H1 (cell line): ENCODE measurements at regions not wholly inside any gene's neighbourhood (a gene's known extent, or its start where the extent isn't known, plus 50 kb on each side); places are given as distances from the start of the nearest gene placed in this dataset.

ENCODE experiments used
- CTCF ChIA-PET: fragments of 300-600 bp; sonication (Branson Sonifier 250); formaldehyde crosslinking; loops from one replicate; lab custom pipeline; 2021; ENCODE audit not compliant: partially characterized antibody; lab: Charles Lee
- POLR2A ChIA-PET: fragments of 300-600 bp; sonication (Branson Sonifier 250); formaldehyde crosslinking; loops from one replicate; lab custom pipeline; 2021; ENCODE audit warnings: inconsistent platforms; ENCODE audit not compliant: partially characterized antibody; lab: Charles Lee
- DNase-seq, 2 experiments: peaks; one replicate each; pipeline versions ENCODE4 v3.0.0 to v3.0.0-alpha.2; 2010 to 2022; ENCODE audit warnings: low spot score in 2 of 2, low read depth in 1 of 2, mixed read lengths in 1 of 2
- FAIRE-seq: peaks from 2 replicates; lab custom pipeline; 2011; peaks lifted over from hg19 to GRCh38; lab: Jason Lieb, UNC
- H2AFZ ChIP-seq: 2 replicates; pipeline ENCODE4 v1.8.1; 2012; ENCODE audit warnings: low read length, inconsistent platforms
- H2AK5ac ChIP-seq: 2 replicates; pipeline ENCODE4 v1.6.1; 2013; ENCODE audit warnings: low read depth, low read length
- H2BK120ac ChIP-seq: replicated peaks from 2 replicates; pipeline ENCODE3; 2013; ENCODE audit warnings: low read depth, low read length, inconsistent platforms
- H2BK12ac ChIP-seq: 2 replicates; pipeline ENCODE4 v1.6.1; 2013; ENCODE audit warnings: low read depth, low read length
- H2BK15ac ChIP-seq: 2 replicates; pipeline ENCODE4 v1.6.1; 2013; ENCODE audit warnings: low read length
- H2BK20ac ChIP-seq: 2 replicates; pipeline ENCODE4 v1.6.1; 2013; ENCODE audit warnings: low read length
- H2BK5ac ChIP-seq: 2 replicates; pipeline ENCODE4 v1.6.1; 2013; ENCODE audit warnings: low read depth, low read length
- H3K14ac ChIP-seq: 2 replicates; pipeline ENCODE4 v1.6.1; 2013; ENCODE audit warnings: inconsistent platforms; ENCODE audit not compliant: insufficient read length
- H3K18ac ChIP-seq: 2 replicates; pipeline ENCODE4 v1.6.1; 2013; ENCODE audit warnings: low read length; ENCODE audit errors: extremely low read depth
- H3K23ac ChIP-seq: 2 replicates; pipeline ENCODE4 v1.6.1; 2013; ENCODE audit warnings: inconsistent platforms; ENCODE audit not compliant: insufficient read length
- H3K23me2 ChIP-seq: 2 replicates; pipeline ENCODE4 v1.6.1; 2013; ENCODE audit warnings: low read depth, low read length
- H3K27ac ChIP-seq: 2 replicates; pipeline ENCODE4 v1.6.1; 2011; ENCODE audit warnings: low read depth, low read length, inconsistent platforms
- H3K27me3 ChIP-seq, 4 experiments: replicated peaks in 1 of 4; 1 replicate in 1 of 4; 2 replicates in 3 of 4; pipeline versions ENCODE4 v1.6.1 to v1.8.1; 2011 to 2013; ENCODE audit warnings: low read length in 3 of 4, mild to moderate bottlenecking in 3 of 4, inconsistent platforms in 2 of 4, mixed read lengths in 2 of 4, moderate library complexity in 1 of 4; ENCODE audit not compliant: control insufficient read depth in 3 of 4, insufficient read depth in 3 of 4; ENCODE audit errors: extremely low read depth in 1 of 4
- H3K36me3 ChIP-seq, 4 experiments: 2 replicates each; pipeline versions ENCODE4 v1.6.1 to v1.8.1; 2011 to 2013; ENCODE audit warnings: mild to moderate bottlenecking in 4 of 4, low read length in 3 of 4, moderate library complexity in 2 of 4, control low read depth in 1 of 4, inconsistent platforms in 1 of 4; ENCODE audit not compliant: insufficient read depth in 4 of 4, control insufficient read depth in 2 of 4
- H3K4ac ChIP-seq: replicated peaks from 2 replicates; pipeline ENCODE3; 2013; ENCODE audit warnings: low read length, low read depth, mixed read lengths, inconsistent platforms; ENCODE audit not compliant: insufficient read length
- H3K4me1 ChIP-seq, 4 experiments: replicated peaks in 1 of 4; 1 replicate in 1 of 4; 2 replicates in 3 of 4; pipeline versions ENCODE4 v1.6.1 to v1.8.1; 2011 to 2013; ENCODE audit warnings: low read length in 3 of 4, inconsistent platforms in 2 of 4, mixed read lengths in 1 of 4; ENCODE audit not compliant: insufficient read depth in 4 of 4, control insufficient read depth in 3 of 4
- H3K4me2 ChIP-seq, 2 experiments: 2 replicates each; pipeline versions ENCODE4 v1.6.1 to v1.8.1; 2011 to 2013; ENCODE audit warnings: low read depth in 2 of 2, low read length in 2 of 2, control low read depth in 1 of 2, inconsistent platforms in 1 of 2, mild to moderate bottlenecking in 1 of 2; ENCODE audit not compliant: insufficient read depth in 1 of 2
- H3K4me3 ChIP-seq, 4 experiments: fragments of 200-600, 300-600 bp in 1 of 4; sonication (generic), shearing (Covaris generic), sonication (Bioruptor Twin) in 1 of 4; 2 replicates each; pipeline versions ENCODE4 v1.5.1 to v1.8.1; 2011 to 2016; ENCODE audit warnings: low read length in 4 of 4, low read depth in 3 of 4, control low read depth in 2 of 4, inconsistent platforms in 2 of 4, mild to moderate bottlenecking in 2 of 4, mixed read lengths in 1 of 4, moderate library complexity in 1 of 4; ENCODE audit not compliant: insufficient read depth in 2 of 4; ENCODE audit errors: extremely low read depth in 1 of 4
- H3K56ac ChIP-seq: replicated peaks from 2 replicates; pipeline ENCODE3; 2013; ENCODE audit warnings: low read depth, mild to moderate bottlenecking, mixed read lengths, low read length, inconsistent platforms; ENCODE audit not compliant: insufficient read length
- H3K79me1 ChIP-seq: 2 replicates; pipeline ENCODE4 v1.6.1; 2013; ENCODE audit warnings: low read depth, low read length, control low read depth
- H3K79me2 ChIP-seq, 2 experiments: 2 replicates each; pipeline versions ENCODE4 v1.6.1 to v1.8.1; 2012 to 2013; ENCODE audit warnings: low read length in 2 of 2, mild to moderate bottlenecking in 2 of 2, inconsistent platforms in 1 of 2; ENCODE audit not compliant: insufficient read depth in 2 of 2, control insufficient read depth in 1 of 2
- H3K9ac ChIP-seq, 4 experiments: replicated peaks in 1 of 4; 1 replicate in 1 of 4; 2 replicates in 3 of 4; pipeline versions ENCODE4 v1.6.1 to v1.8.1; 2011 to 2013; ENCODE audit warnings: low read depth in 3 of 4, low read length in 3 of 4, control low read depth in 2 of 4, mild to moderate bottlenecking in 2 of 4, moderate library complexity in 2 of 4, inconsistent platforms in 1 of 4; ENCODE audit errors: extremely low read depth in 1 of 4
- H3K9me3 ChIP-seq, 2 experiments: 2 replicates each; pipeline versions ENCODE4 v1.6.1 to v1.8.1; 2012 to 2013; ENCODE audit warnings: mild to moderate bottlenecking in 2 of 2, moderate library complexity in 2 of 2, control low read depth in 1 of 2, inconsistent platforms in 1 of 2, low read depth in 1 of 2, low read length in 1 of 2, mixed read lengths in 1 of 2; ENCODE audit not compliant: insufficient read depth in 2 of 2
- H4K20me1 ChIP-seq, 2 experiments: replicated peaks in 1 of 2; 2 replicates each; pipeline versions ENCODE3 to v1.8.1; 2011 to 2013; ENCODE audit warnings: inconsistent platforms in 2 of 2, low read length in 2 of 2, mild to moderate bottlenecking in 1 of 2; ENCODE audit not compliant: insufficient read depth in 2 of 2, control insufficient read depth in 1 of 2
- H4K5ac ChIP-seq: 2 replicates; pipeline ENCODE4 v1.6.1; 2013; ENCODE audit warnings: low read length, low read depth, mixed read lengths, inconsistent platforms; ENCODE audit not compliant: insufficient read length
- H4K8ac ChIP-seq: 2 replicates; pipeline ENCODE4 v1.8.0; 2013; ENCODE audit warnings: mild to moderate bottlenecking, moderate library complexity, low read length, inconsistent platforms; ENCODE audit not compliant: insufficient read depth; ENCODE audit errors: extremely low read depth
- H4K91ac ChIP-seq: replicated peaks from 2 replicates; pipeline ENCODE3; 2013; ENCODE audit warnings: low read length, mixed read lengths, inconsistent platforms; ENCODE audit not compliant: insufficient read length
- BRCA1 ChIP-seq: IDR thresholded peaks from 2 replicates; pipeline ENCODE4 v1.6.1; 2012; ENCODE audit warnings: low read depth, low read length, improper control_type of control experiment
- EGR1 ChIP-seq: IDR thresholded peaks from 2 replicates; pipeline ENCODE4 v1.6.1; 2011; ENCODE audit warnings: low read depth, low read length, borderline replicate concordance
- FOSL1 ChIP-seq: IDR thresholded peaks from 2 replicates; pipeline ENCODE4 v1.6.1; 2011; ENCODE audit warnings: mild to moderate bottlenecking, low read depth, low read length, moderate library complexity; ENCODE audit not compliant: insufficient read depth
- GTF2F1 ChIP-seq: IDR thresholded peaks from 2 replicates; pipeline ENCODE4 v1.6.1; 2012; ENCODE audit warnings: low read depth, low read length, improper control_type of control experiment, borderline replicate concordance
- SIN3A ChIP-seq, 2 experiments: IDR thresholded peaks in 1 of 2; conservative IDR thresholded peaks in 1 of 2; 2 replicates each; pipeline ENCODE4 v1.6.1; 2011 to 2012; ENCODE audit warnings: low read length in 2 of 2, improper control_type of control experiment in 1 of 2, low read depth in 1 of 2, mild to moderate bottlenecking in 1 of 2
- SIRT6 ChIP-seq: IDR thresholded peaks from one replicate; pipeline ENCODE4 v1.7.1; 2012; ENCODE audit warnings: low read length, inconsistent platforms
- SUZ12 ChIP-seq: fragments of 200-600 bp; sonication (generic); IDR thresholded peaks from 2 replicates; pipeline ENCODE4 v1.6.1; 2012; ENCODE audit warnings: mild to moderate bottlenecking, inconsistent platforms, low read length, moderate library complexity, mixed read lengths
- TEAD4 ChIP-seq: IDR thresholded peaks from 2 replicates; pipeline ENCODE4 v1.6.1; 2012; ENCODE audit warnings: low read depth, low read length, inconsistent platforms, mixed read lengths
- WGBS, 2 experiments: shearing (Covaris generic) in 1 of 2; methylation state at CpG; one replicate each; pipeline versions ENCODE4 v1.1.6 to v1.1.7; 2013 to 2015; ENCODE audit warnings: low lambda C conversion rate in 2 of 2, mixed read lengths in 2 of 2, inconsistent platforms in 1 of 2, low coverage in 1 of 2, missing lambda C conversion rate in 1 of 2; ENCODE audit not compliant: insufficient replicate concordance in 2 of 2, insufficient coverage in 1 of 2, insufficient read length in 1 of 2; ENCODE audit errors: extremely low coverage in 1 of 2, missing lambda C conversion rate in 1 of 2; 5-methylcytosine and 5-hydroxymethylcytosine counted together

GRCh38 chr4:126838941-126839679 is 793.6 kb upstream of the INTU start:
- Histone ChIP-seq H2BK20ac (no peak overlapping the region), H3K14ac (no peak overlapping the region), H2BK120ac (no peak overlapping the region), H3K4me3 (no peak overlapping the region), H3K9me3 (no peaks in the 10 kb centered on the region), H2BK15ac (no peak overlapping the region), H3K4ac (no peak overlapping the region), H3K27me3 (no peaks in the 10 kb centered on the region), H2BK12ac (no peak overlapping the region)
- FAIRE-seq: no peak
- no peak for TF ChIP-seq TEAD4
- no peak for TF ChIP-seq SIRT6
- TF ChIP-seq BRCA1: no peak
- no peak for TF ChIP-seq SIN3A (conservative IDR thresholded peaks at IDR 0.05 in 1 of 2, IDR thresholded peaks at IDR 0.05 in 1 of 2; ENCODE audit: low read depth in 1 of 2, low read length in 2 of 2)
- no peak for TF ChIP-seq SUZ12
- no peak for TF ChIP-seq EGR1
- TF ChIP-seq GTF2F1: no peak
- no peak for TF ChIP-seq FOSL1
- TF ChIP-seq, all 59 proteins: peak for 0
- Histone ChIP-seq H3K4me1 (no peaks in the 10 kb centered on the region), H4K8ac (no peak overlapping the region), H3K23ac (no peak overlapping the region), H3K23me2 (no peaks in the 10 kb centered on the region), H4K20me1 (no peaks in the 10 kb centered on the region), H3K9ac (no peak overlapping the region), H2AK5ac (no peak overlapping the region), H2BK5ac (no peak overlapping the region), H4K91ac (no peak overlapping the region), H4K5ac (no peak overlapping the region), H3K56ac (no peak overlapping the region), H3K4me2 (no peak overlapping the region), H3K36me3 (no peaks in the 10 kb centered on the region), H3K18ac (no peak overlapping the region), H3K79me2 (no peaks in the 10 kb centered on the region), H3K27ac (no peak overlapping the region), H2AFZ (no peak overlapping the region), H3K79me1 (no peaks in the 10 kb centered on the region)
- POLR2A ChIA-PET: no interaction called here
- DNase-seq: no peak
- 88% methylated on average over 3 of the region's 3 CpGs; no CpG with 5 or more reads in 1 of the 2 experiments for WGBS, 2 experiments
- CTCF ChIA-PET: no interaction called here
